HL-60 (cell line): ENCODE measurements at regions not wholly inside any gene's neighbourhood (a gene's known extent, or its start where the extent isn't known, plus 50 kb on each side); places are given as distances from the start of the nearest gene placed in this dataset.

Experiments used
- DNase-seq, 2 experiments: peaks; one replicate each; pipeline ENCODE4 v3.0.0-alpha.2; 2010 to 2020; ENCODE audit warnings: low read depth in 1 of 2, low spot score in 1 of 2
- H3K27ac ChIP-seq: fragments of 250-450 bp; sonication (Bioruptor Pico); replicated peaks from 2 replicates; pipeline ENCODE4 v1.5.1; 2020; ENCODE audit warnings: mild to moderate bottlenecking, moderate library complexity
- H3K27me3 ChIP-seq: fragments of 250-450 bp; sonication (Bioruptor Pico); 2 replicates; pipeline ENCODE4 v1.5.1; 2021; ENCODE audit warnings: mild to moderate bottlenecking, moderate library complexity; ENCODE audit not compliant: insufficient read depth, poor library complexity, severe bottlenecking
- H3K4me3 ChIP-seq: replicated peaks from 2 replicates; pipeline ENCODE4 v1.5.1; 2011; ENCODE audit warnings: mild to moderate bottlenecking, control low read depth, low read length; ENCODE audit not compliant: insufficient read depth
- GABPA ChIP-seq: IDR thresholded peaks from 2 replicates; pipeline ENCODE4 v1.6.1; 2012; ENCODE audit warnings: low read depth
- POLR2AphosphoS5 ChIP-seq: IDR thresholded peaks from 2 replicates; pipeline ENCODE4 v1.6.1; 2012; ENCODE audit warnings: low read depth
- SPI1 ChIP-seq: IDR thresholded peaks from 2 replicates; pipeline ENCODE4 v1.6.1; 2012; ENCODE audit warnings: low read depth, mild to moderate bottlenecking, borderline replicate concordance
- TF ChIP-seq, protein P1 (sequence below): IDR thresholded peaks from one replicate; pipeline ENCODE4 v1.5.1; 2011; ENCODE audit warnings: low read length, control low read depth, inconsistent platforms; ENCODE audit not compliant: insufficient read depth
- TF ChIP-seq, protein P2 (sequence below): IDR thresholded peaks from 2 replicates; pipeline ENCODE4 v1.6.1; 2012; ENCODE audit warnings: low read depth; ENCODE audit not compliant: insufficient replicate concordance

- no peaks in the 10 kb centered on the region for H3K27me3 ChIP-seq
- H3K4me3 ChIP-seq = no peak overlapping the region
- no peak overlapping the region for H3K27ac ChIP-seq
- TF ChIP-seq SPI1 = no peak
- TF ChIP-seq, protein P1, sequence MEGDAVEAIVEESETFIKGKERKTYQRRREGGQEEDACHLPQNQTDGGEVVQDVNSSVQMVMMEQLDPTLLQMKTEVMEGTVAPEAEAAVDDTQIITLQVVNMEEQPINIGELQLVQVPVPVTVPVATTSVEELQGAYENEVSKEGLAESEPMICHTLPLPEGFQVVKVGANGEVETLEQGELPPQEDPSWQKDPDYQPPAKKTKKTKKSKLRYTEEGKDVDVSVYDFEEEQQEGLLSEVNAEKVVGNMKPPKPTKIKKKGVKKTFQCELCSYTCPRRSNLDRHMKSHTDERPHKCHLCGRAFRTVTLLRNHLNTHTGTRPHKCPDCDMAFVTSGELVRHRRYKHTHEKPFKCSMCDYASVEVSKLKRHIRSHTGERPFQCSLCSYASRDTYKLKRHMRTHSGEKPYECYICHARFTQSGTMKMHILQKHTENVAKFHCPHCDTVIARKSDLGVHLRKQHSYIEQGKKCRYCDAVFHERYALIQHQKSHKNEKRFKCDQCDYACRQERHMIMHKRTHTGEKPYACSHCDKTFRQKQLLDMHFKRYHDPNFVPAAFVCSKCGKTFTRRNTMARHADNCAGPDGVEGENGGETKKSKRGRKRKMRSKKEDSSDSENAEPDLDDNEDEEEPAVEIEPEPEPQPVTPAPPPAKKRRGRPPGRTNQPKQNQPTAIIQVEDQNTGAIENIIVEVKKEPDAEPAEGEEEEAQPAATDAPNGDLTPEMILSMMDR = no peak
- no peak for TF ChIP-seq POLR2AphosphoS5
- no peak for TF ChIP-seq GABPA
- TF ChIP-seq, protein P2, sequence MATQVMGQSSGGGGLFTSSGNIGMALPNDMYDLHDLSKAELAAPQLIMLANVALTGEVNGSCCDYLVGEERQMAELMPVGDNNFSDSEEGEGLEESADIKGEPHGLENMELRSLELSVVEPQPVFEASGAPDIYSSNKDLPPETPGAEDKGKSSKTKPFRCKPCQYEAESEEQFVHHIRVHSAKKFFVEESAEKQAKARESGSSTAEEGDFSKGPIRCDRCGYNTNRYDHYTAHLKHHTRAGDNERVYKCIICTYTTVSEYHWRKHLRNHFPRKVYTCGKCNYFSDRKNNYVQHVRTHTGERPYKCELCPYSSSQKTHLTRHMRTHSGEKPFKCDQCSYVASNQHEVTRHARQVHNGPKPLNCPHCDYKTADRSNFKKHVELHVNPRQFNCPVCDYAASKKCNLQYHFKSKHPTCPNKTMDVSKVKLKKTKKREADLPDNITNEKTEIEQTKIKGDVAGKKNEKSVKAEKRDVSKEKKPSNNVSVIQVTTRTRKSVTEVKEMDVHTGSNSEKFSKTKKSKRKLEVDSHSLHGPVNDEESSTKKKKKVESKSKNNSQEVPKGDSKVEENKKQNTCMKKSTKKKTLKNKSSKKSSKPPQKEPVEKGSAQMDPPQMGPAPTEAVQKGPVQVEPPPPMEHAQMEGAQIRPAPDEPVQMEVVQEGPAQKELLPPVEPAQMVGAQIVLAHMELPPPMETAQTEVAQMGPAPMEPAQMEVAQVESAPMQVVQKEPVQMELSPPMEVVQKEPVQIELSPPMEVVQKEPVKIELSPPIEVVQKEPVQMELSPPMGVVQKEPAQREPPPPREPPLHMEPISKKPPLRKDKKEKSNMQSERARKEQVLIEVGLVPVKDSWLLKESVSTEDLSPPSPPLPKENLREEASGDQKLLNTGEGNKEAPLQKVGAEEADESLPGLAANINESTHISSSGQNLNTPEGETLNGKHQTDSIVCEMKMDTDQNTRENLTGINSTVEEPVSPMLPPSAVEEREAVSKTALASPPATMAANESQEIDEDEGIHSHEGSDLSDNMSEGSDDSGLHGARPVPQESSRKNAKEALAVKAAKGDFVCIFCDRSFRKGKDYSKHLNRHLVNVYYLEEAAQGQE = no peak
- no peak for DNase-seq
These were observed 118.1 kb upstream of the TARS1 start for GRCh38 chr5:33322632-33323031.

DNA sequence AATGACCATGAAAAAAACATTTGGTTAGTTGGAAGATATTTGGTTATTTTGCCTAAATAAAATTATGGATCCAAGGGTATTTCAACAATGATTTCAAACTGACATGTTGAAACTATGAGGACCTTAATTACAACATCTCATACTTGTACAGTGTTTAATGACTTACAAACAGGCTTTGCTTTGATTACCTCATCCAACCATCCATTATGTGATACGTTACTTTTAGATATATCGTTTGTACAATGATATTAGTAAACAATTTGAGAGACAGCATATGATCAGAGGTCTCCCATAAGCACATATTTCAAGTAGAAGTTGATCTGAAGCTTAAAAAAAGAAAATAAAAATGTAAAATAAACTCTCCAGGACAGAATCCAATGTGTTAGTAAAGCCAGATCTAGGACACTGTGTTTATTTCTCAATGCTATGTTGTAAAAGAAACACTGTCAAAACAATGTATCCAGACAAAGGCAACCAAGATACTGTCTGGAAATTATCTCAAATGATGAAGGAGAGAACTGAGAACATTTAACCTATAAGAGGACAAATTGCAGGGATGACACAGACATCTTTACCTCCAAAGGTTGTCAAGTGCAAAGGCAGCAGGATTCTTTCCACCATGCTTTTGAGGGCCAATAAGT, 116.0 kb upstream of the TARS1 start:
- no peak for TF ChIP-seq GABPA
- TF ChIP-seq SPI1 = no peak
- no peak for TF ChIP-seq POLR2AphosphoS5
- TF ChIP-seq, protein P2 = no peak
- TF ChIP-seq, protein P1 = no peak
- Histone ChIP-seq H3K27ac (no peak overlapping the region), H3K27me3 (no peaks in the 10 kb centered on the region), H3K4me3 (no peak overlapping the region)
- DNase-seq = no peak

DNA sequence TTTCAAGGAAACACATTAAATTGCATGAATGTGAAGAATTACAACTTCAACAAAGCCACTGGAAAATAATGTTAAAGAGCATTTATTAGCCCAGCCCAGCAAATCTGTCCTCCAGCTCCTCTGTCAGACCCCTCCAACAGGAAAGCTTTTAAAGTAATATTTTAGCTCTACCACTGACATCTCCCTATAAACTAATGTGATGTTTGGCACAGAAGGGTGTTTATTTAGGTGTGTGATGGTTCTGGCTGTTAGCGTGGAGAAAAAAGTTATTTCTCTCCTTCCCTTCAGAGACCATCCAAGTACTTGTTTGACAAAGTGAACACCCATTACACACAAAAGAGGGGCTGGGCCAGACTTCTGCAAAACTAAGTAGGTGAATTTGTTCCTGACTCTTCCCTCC, 111.9 kb upstream of the TARS1 start:
- H3K4me3 ChIP-seq = no peak overlapping the region
- H3K27ac ChIP-seq = no peak overlapping the region
- TF ChIP-seq POLR2AphosphoS5 = no peak
- TF ChIP-seq SPI1 = no peak
- no peak for TF ChIP-seq GABPA
- TF ChIP-seq, protein P2 = no peak
- TF ChIP-seq, protein P1 = no peak
- no peaks in the 10 kb centered on the region for H3K27me3 ChIP-seq
- no peak for DNase-seq
